ENCODE measurements at regions not wholly inside any gene's neighbourhood (a gene's known extent, or its start where the extent isn't known, plus 50 kb on each side); places are given as distances from the start of the nearest gene placed in this dataset.

GRCh38 chr14:58828298-58828697 lies 190.5 kb downstream of the DACT1 start:
- H3K4me3 ChIP-seq = no peak overlapping the region
- no peak overlapping the region for H3K27ac ChIP-seq

GRCh38 chr14:58829594-58829993 lies 191.8 kb downstream of the DACT1 start:
- no peak overlapping the region for H3K27ac ChIP-seq
- H3K4me3 ChIP-seq = no peak overlapping the region

- H3K4me3 ChIP-seq = no peak overlapping the region
- H3K27ac ChIP-seq = no peak overlapping the region
These were observed 192.4 kb downstream of the DACT1 start for GRCh38 chr14:58830121-58830520.

DNA sequence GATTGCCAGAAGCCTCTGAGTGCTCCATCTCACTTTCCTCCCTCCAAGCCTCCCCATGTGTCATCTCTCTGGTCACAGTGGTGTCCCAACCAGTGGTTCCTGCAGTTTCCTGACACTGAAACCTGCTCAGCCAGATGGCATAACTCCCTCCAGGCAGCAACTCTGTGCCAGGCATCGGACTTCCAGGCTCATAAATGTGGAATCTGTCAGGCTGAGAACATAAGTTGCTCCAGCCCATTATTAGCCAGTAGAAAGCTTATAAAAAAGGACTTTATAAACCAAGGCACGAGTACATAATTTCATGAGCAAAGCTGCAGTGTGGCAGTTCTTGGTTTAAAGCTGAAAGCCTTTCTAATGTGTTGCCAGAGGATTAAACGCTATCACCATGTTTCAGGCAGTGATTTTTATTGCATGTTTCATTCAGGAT lies 194.3 kb downstream of the DACT1 start:
- Histone ChIP-seq H3K4me3 (no peak overlapping the region), H3K27ac (no peak overlapping the region)

GRCh38 chr14:58833634-58834378 lies 196.0 kb downstream of the DACT1 start:
- H3K4me3 ChIP-seq = no peak overlapping the region
- H3K27ac ChIP-seq = no peak overlapping the region

- Histone ChIP-seq H3K4me3 (no peak overlapping the region), H3K27ac (peak overlapping the region in 1 of 21 experiments; percentile 14)
These were observed 198.7 kb downstream of the DACT1 start for GRCh38 chr14:58836303-58836974.

GRCh38 chr14:58839233-58839632 lies 201.5 kb downstream of the DACT1 start:
- Histone ChIP-seq H3K27ac (no peak overlapping the region), H3K4me3 (no peak overlapping the region)

DNA sequence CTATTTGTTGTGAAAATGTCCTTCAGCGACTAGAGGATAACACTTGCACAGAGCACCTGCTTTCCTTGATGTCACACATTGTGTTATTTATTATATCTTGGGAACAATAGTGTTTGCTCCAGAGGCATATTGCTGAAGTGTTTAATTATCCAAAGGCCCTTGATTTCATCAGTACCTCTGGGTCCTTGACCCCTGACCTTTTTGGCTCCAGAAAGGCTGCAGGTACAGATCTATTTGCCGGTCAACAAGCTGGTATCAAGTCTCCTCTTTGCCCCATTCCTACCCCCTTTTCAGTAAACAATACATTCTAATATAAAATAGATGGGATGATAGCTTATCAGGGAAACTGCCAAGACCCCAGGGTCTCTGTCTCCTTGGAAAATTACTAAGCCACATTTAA lies 206.8 kb downstream of the DACT1 start:
- no peak overlapping the region for H3K27ac ChIP-seq
- no peak overlapping the region for H3K4me3 ChIP-seq

DNA sequence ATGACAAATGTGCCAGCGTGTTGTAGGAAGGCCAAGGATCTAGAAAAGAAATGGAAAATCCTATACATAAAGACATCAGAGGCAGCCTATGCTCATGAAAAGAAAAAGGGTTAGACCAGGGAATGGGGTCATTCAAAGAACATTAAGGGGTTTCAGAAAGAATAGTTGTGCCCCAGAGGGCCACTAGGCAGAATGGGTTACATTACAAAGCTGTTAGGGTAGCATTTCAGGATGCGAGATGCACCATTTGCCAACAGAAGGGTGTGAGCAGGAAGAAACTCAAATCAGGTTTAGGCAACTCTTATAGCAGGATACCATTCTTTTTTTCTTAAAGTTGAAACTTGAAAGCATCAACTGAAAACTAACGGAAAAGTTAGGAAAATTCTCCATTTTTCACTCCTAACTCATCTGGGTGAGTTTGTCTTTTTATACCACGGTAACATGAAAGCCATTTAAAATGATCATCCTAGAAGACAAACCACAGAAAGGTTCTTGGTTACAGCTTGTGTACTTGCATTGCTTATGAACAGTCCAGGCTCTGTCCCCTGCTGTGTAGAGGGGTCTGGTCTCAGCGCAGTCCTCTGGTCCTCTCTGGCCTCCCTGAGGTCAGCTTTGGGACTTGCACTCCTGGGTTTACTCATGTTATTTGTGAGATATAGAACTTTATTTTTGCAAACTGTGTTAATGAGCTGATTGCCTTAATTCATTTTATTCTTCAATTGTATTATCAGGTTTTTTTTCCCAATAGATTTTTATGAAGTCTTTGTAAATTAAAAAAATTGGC lies 209.1 kb downstream of the DACT1 start:
- Histone ChIP-seq H3K4me3 (no peak overlapping the region), H3K27ac (no peak overlapping the region)

DNA sequence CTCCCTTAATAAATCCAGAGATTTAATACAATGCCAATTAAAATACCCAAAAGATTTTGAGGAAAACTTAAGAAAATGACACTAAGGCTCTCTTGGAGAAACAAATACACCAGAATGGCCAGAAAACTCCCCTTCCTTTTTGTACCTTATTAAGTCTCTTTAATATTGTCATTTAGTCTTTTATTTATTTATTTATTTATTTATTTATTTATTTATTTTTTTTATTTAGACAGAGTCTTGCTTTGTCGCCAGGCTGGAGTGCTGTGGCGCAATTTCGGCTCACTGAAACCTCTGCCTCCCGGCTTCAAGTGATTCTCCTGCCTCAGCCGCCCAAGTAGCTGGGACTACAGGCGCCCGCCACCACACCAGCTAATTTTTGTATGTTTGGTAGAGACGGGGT lies 210.6 kb downstream of the DACT1 start:
- Histone ChIP-seq H3K27ac (no peak overlapping the region), H3K4me3 (no peak overlapping the region)

- H3K4me3 ChIP-seq = no peak overlapping the region
- no peak overlapping the region for H3K27ac ChIP-seq
These were observed 211.8 kb downstream of the DACT1 start for GRCh38 chr14:58849601-58850000.

DNA sequence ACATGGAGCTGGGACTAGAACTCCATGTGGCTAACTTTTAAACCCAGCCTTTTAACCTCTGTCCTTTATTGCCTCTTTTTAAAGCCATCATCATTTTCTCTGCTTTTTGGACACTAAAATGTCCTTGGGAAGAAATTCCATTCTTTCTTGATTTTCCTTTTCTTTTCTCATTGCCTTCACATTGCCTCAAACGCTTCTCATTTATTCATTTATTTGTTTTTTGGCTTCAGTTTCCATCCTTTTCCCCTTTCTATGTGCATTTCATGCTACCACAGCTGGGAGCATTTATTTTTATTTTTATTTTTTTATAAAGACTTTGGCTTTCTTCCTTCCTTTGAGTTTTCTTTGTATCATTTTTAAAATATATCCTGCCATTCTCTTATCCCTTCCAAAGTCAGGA lies 212.2 kb downstream of the DACT1 start:
- H3K4me3 ChIP-seq = no peak overlapping the region
- H3K27ac ChIP-seq = no peak overlapping the region

GRCh38 chr14:58861586-58861985 lies 223.8 kb downstream of the DACT1 start:
- H3K27ac ChIP-seq = no peak overlapping the region
- H3K4me3 ChIP-seq = no peak overlapping the region

- H3K27ac ChIP-seq = no peak overlapping the region
- H3K4me3 ChIP-seq = no peak overlapping the region
These were observed 224.8 kb downstream of the DACT1 start for GRCh38 chr14:58862416-58863160.

GRCh38 chr14:58863661-58864345 lies 226.0 kb downstream of the DACT1 start:
- Histone ChIP-seq H3K27ac (no peak overlapping the region), H3K4me3 (no peak overlapping the region)

DNA sequence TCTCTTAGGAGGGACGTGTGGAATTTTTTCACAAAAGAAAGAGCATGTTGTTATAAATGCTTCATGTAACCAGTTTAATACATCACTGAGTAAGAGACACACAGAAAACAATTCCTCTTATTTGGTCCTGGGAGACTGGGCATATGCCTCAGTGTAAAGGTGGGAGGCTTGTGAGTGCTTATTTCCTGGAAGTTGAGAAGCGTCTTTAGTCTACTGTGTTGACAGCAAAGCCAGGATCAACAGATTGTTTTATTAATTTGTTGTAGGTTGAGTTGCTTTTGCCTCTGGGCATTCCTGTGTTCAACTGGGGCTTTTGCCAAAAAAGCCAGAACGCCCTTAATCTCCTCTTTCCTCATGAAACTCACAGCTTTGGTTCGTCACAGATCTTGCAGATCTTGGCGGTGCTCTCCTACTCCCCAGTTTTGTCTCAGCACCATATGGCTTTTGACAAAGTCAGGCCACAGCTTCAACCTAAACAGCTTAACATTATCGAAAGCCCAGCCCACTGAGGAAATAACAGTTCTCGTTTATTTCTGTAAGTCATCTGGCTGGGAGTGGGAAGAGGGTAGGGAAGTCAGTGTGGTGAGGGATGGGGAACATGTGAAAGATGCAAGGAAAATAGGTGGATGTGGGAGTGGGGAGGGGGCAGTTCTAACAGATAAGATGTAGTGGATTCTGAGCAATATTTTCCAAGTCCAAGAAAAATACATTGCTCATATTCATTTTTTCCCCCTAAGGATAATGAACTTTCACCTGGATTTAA lies 227.2 kb downstream of the DACT1 start:
- no peak overlapping the region for H3K27ac ChIP-seq
- H3K4me3 ChIP-seq = no peak overlapping the region

- no peak overlapping the region for H3K27ac ChIP-seq
- H3K4me3 ChIP-seq = no peak overlapping the region
These were observed 227.9 kb downstream of the DACT1 start for GRCh38 chr14:58865514-58866281.

- Histone ChIP-seq H3K27ac (no peak overlapping the region), H3K4me3 (no peak overlapping the region)
These were observed 228.6 kb downstream of the DACT1 start for GRCh38 chr14:58866391-58866790.
